SIG-M5 treated with dmso at 0.1 percent for 504 hours (cell line): ENCODE measurements at regions not wholly inside any gene's neighbourhood (a gene's known extent, or its start where the extent isn't known, plus 50 kb on each side); places are given as distances from the start of the nearest gene placed in this dataset.
"Not testable (repeated sequence)": the region's sequence is repeated elsewhere in the genome, so short reads cannot be mapped to it uniquely, and the experiment has no call there.

ENCODE experiments used
- DNase-seq: peaks from one replicate; lab custom pipeline; 2025; ENCODE audit not compliant: unreplicated experiment; lab: John Stamatoyannopoulos, UW

DNA sequence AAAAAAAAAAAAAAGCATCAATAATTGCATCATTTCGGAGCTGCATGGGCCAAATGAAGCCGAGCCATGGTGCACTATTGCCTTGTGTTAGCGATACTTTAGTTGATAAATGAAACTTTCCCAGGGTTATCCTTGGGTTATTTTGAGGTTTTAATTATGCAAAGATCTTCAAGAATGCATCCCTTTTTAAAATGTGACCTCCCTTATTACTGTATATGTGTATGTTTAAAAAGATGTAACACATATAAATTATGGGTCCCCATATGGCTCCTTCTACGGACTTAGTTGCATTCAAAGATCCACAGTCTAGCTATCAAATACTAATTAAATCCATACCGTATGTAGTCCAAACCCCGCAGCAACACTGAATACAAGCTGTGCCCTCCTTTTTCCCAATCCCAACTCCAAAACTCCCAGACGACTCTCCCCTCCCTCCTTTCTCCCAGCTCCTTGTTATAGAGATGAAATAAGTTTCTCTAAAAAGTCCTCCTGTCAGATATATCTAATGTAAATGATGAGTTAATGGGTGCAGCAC is 129.3 kb upstream of the MAP1LC3B2 start:
- DNase-seq, result no peak

DNA sequence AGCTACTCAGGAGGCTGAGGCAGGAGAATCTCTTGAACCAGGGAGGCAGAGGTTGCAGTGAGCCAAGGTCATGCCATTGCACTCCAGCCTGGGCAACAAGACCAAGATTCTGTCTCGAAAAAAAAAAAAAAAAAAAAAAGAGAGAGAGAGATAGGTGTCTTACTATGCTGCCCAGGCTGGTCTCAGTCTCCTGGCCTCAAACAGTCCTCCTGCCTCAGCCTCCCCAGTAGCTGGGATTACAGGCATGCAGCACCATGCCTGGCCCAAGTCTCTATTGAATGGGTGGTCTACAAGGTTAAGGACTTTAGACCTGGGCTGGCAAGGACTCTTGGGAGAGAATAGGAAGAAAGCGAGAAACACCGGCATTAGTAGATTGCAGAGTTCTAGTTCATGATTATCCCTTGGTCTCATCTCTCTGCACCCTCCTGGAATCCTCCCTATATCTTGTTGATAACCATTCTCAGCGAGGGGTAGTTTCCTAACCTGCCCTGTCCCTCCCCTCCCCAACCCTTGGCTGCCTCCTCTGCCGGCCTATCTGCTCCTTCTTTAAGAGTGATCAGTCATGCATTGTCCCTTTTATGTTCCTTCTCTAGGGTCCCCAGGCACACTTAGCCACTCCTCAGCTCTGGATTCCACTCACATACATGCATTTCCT is 128.1 kb upstream of the MAP1LC3B2 start:
- no peak for DNase-seq

DNA sequence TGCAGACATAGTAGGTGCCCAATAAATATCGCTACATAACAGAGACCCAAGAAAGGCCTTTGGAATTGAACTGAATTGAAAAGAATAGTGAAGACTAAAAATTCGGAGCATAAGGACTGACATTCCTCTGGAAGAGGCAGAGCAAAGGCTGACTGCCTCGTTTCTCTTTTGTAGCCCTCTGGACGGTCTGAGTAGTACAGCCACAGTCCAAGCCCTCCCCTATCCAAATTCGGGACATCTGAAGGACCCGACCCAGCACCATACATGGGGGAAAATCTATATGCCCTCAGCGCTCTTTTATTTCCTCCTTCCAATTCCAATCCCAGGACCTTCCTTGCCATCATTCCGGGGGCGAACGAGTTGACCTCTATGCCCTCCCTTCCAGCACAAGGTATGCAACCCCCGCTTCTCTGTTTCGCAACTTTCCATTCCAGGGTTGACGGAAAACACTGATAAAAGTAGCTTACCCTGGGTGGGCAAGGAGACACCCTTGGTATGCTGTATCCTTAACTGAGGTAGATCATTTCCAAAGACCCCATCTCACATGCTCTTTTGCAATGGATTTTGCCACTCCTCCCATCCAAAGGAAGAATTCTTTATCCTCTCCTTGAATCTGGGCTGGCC is 127.4 kb upstream of the MAP1LC3B2 start:
- no peak for DNase-seq

DNA sequence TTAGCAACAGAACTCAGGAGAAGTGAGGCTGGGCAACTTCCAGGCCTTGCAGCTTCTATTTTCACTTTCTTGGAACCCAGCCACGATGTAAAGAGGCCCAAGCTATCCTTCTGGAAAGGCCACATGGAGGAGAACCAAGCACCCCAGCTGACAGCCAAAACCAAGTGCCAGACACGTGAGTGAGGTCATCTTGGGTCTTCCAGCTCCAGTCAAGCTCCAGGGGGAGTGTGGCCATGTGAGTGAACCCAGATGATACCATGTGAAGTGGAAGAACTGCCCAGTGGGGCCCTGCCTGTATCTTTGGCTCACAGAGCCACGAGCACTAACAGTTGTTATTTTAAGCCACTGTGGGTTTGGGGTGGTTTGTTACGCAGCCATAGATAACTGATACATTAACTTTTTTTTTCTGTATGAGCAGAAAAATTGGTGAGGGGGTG is 126.8 kb upstream of the MAP1LC3B2 start:
- DNase-seq, result no peak

DNA sequence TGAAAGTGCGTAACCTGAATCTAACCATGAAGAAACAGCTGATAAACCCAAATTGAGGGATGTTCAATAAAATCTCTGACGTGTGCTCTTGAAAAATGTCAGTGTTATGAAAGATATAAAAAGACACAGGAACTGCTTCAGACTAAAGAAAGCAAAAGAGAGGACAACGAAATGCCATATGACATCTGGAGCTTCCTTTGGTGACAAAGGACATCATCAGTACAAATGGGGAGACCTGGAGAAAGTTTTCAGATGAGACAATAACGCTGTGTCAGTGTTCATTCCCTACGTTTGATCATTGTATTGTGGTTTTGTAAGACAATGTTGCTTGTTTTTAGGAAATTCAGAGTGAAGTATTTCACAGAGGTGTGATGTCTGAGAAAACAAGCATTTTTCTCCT is 125.9 kb upstream of the MAP1LC3B2 start:
- DNase-seq, result no peak

DNA sequence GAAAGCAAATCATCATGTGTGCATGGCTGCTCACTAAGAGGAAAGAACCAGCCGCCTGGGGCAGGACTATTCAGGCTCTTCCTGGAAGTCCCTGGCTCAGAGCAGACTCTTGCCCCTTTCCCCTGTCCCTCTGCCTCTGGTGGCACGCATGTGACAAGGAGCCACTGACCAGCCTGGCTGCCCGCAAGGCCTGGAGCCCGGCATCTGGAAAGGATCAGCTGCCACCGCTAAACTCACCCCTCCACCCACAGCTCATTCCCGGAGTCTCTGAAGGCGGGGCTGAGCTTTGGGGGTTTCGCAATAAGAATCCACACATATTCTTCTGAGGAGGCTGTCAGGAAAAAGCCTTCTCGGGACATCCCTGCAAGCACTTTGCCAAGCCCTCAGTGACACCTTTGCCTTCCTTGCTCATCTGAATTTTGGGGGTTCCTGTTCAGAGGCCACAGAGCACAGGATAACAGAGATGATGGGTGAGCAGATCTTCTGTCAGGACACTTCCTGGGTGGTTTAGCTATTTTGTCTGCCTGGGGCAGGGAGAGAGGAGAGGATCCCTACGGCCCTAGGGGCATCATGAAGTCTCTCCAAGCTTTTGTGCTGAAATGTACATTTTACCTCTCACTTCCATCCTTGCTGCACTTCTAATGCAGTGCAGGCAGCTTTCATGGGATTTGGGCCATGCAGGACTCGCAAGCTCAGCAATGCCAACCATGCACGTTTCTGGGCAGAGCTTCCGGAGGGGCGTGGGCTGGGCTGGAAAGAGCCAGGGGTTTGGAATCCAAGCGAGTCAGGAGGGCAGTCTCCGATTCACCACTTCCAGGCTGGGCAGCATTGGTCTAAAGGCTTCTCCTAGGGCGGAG is 124.8 kb upstream of the MAP1LC3B2 start:
- DNase-seq, result peak; percentile 36

DNA sequence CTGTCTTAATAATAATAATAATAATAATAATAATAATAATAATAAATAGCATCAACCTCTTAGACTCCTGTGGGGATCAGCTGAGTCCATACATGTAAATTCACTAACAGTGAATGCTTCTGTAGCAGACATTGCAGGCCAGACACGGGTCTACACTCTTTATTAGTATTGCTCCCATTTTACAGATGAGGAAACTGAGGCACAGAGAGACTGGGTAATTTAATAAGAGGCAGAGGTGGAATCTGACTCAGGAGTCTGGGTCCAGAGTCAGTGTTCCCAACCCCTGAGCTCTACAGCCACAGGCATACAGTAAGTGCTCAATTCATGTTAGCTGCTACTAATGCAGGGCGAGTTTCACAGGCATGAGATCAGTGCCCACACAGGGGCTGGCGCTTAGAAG is 123.2 kb upstream of the MAP1LC3B2 start:
- no peak for DNase-seq

DNA sequence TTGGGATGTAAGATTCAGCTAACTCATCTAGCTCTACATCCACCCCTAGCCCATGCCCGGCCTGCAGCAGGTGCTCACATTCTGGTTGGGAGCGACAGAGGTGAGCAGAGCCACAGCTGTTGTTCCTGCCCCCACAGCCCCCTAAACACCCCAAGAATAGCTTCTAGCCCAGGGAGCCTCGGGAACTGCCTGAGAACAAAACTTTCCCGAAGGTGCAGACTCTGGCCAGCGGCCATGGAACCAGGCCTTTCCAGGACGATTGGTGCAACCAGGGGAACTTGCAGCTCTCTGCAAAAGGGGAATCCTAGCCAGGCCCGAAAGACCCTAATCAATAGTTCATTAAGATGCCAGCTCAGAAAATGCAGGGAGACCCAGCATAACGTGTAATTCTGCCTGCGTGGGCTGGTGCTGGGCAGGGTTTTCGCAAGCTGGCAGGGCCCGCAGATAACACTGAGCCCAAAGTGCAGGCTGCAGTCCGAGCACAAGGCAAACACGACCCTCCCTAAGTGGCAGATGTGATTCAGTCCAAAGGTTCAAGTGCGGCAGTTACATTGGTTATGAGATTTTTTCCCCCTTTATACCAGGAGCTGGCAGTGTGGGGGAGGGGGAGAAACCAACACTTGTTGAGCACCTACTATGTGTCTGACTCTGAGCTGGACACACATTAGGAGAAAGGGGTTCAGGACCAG is 122.5 kb upstream of the MAP1LC3B2 start:
- DNase-seq, result no peak

DNA sequence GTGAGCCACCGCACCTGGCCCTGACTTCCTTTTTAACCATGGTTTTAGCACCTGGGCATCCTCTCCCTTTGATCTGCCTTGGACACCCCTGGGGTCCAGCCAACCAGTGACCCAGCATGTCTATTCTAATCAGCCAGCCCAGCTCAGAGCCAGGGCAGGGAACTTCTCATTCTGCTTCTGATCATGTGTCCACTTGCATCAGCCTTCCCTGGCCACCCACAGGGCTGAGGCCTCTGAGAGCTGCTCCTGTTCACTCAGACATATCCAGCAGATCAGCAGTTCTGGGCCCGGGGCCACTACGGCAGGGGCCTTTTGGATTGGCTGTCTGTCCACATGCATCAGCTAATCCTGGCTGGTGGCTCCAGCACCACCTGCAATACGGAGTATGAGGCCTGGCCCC is 117.9 kb upstream of the MAP1LC3B2 start:
- DNase-seq, result no peak

DNA sequence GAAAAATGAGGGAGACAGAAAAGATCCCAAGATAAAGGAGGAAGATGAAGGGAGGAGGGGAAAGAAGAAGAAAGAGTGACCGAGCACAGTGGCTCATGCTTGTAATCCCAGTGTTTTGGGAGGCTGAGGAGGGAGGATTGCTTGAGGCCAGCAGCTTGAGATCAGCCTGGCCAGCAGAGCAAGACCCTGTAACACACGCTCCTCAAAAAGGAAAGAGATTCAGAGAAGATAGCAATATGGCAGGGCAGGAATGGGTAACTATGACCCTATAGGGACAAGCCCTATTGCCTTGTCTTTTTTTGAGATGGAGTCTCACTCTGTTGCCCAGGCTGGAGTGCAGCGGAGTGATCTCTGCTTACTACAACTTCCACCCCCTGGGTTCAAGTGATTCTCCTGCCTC is 116.9 kb upstream of the MAP1LC3B2 start:
- DNase-seq, result no peak

DNA sequence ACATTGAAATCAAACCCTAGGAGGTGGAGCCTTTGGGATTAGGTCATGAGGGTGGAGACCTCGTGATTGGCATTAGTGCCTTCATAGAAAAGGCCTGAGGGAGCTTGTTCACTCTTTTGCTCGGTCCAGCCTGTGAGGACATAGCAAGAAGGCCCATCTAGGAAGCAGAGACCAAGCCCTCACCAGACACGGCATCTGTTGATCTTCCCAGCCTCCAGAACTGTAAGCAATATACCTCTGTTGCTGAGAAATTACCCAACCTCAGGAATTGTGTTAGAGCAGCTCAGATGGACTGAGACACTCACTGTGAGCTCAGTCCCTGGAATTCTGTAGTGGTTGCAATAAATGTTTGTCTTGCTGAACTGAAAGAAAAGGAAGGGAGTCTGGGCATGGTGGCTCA is 116.2 kb upstream of the MAP1LC3B2 start:
- no peak for DNase-seq

DNA sequence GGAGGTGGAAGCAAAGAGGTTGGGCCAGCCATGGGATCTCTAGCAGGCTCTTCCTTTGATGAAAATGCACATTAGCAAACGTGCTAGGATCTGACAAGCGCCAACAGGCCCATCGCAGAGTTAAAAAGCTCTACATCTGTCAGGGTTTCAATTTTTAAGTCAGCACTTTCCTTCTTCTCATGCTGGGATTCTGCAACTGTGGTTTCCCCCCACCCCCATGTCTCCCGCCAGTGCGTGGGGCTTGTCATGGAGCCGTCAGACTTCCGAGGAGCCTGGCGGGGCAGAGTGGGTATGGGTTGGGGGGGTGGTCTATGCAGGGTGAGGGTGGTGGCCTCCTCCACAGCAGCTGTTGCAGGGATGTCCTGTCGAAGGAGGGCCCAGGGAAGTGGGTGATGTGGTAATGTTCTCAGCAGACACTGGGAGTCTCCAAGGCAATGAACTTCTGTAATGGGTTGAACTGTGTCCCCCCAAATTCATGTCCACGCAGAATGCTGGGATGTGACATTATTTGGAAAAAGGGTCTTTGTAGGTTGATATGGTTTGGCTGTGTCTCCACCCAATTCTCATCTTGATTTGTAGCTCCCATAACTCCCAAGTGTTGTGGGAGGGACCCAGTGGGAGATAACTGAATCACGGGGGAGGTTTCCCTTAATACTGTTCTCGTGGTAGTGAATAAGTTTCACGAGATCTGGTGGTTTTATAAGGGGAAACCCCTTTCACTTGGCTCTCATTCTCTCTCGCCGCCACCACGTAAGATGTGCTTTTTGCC is 115.2 kb upstream of the MAP1LC3B2 start:
- DNase-seq, result peak; percentile 20

DNA sequence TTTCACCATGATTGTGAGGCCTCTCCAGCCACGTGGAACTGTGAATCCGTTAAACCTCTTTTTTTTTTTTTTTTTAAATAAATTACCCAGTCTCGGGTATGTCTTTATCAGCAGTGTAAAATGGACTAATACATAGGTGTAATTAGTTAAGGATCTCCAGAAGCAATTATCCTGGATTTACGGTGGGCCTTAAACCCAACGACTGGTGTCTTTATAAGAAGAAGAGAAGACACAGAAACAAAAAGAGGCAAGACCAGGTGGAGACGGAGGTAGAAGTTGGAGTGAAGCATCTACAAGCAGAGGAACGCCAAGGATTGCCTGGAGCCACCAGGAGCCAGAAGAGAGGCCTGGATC is 114.6 kb upstream of the MAP1LC3B2 start:
- no peak for DNase-seq

DNA sequence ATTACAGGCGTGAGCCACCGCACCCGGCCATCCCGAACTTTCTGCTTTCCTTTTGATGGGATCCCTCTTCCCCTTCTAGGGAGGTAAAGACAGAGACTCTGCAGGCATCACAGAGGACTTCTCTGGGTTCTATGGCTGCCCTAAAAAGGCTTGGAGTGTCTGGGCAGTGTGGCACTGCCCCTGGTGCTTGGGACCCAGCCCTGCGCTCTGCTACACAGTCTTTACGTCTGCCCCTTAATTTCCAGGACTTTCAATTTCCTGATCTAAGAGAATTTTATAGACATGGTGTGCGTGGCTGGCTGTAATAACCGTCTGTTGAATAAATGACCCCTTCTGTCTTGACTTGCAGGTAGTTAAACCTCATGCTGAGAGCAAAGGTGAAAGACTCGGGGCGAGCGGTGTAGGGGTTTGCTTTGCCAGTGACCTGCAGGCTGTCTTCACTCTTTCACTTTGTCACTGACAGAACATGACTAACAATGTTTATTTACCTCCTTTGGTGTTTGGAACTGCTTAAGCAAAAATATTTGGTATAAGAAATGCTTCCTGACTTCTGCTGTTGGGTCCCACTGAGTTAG is 110.9 kb upstream of the MAP1LC3B2 start:
- DNase-seq, result no peak

DNA sequence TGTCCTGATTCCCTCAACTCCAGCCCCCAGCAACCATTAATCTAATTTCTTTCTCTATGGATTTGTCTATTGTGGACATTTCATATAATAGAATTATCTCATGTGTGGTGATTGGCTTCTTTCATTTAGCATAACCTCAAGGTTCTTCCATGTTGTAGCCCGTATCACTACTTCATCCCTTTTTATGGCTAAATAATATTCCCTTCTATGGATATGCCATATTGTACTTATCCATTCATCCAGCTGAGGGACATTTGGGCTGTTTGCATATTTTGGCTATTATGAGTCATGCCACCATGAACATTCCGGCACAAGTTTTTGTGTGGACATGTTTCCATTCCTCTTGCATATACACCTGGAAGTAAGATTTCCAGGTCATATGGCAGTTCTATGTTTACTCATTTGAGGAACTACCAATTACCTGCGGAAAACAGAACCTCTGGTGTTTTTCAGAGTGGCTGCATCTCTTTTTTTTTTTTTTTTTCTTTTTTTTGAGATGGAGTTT is 108.7 kb upstream of the MAP1LC3B2 start:
- no peak for DNase-seq

DNA sequence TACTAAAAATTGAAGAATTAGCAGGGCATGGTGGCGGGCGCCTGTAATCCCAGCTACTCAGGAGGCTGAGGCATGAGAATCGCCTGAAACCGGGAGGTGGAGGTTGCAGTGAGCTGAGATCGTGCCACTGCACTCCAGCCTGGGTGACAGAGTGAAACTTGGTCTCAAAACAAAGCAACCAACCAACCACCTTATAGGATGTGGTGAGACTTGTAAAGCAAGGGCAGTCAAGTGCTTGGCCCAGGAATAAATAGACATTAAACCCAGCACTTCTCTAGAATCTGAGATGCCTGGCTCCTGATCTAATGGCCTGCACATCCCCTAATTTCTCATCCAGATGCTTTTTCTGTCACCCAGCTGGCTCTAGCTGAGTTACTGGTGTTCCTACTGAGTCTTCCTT is 106.2 kb upstream of the MAP1LC3B2 start:
- DNase-seq, result not testable (repeated sequence)

DNA sequence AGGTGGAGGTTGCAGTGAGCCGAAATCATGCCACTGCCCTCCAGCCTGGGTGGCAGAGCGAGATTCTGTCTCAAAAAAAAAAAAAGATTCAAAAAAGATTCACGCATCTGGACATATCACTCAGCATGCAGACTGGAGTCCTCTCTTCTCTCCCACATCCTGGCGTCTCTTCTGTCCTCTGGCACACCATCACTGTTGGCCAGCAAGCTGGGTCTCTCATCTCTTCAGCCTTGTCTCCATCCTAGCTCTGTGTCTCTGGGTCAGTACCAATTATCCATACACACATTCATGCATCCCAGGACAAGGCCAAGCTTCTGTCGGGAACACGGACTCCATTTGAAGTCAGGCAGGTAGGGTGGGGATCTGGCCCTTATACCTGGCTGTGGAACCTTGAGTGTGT is 105.5 kb upstream of the MAP1LC3B2 start:
- no peak for DNase-seq

DNA sequence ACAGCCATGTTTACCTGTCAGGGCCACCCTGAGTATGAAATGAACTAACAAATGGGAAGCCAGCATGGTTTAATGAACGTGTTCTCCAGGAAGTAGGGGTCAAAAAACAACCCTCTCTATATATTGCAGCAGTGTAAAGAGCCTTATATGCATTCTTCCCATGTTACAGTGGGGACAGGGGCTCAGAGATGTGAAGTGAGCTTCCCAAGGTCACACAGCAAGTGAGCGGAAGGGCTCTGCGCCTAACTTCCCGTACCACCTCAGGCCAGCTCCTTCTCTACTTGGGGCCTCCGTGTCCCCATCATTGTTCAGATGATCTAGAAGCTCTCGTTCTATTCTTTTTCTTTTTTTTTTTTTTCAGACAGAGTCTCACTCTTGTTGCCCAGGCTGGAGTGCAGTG is 105.1 kb upstream of the MAP1LC3B2 start:
- DNase-seq, result no peak

DNA sequence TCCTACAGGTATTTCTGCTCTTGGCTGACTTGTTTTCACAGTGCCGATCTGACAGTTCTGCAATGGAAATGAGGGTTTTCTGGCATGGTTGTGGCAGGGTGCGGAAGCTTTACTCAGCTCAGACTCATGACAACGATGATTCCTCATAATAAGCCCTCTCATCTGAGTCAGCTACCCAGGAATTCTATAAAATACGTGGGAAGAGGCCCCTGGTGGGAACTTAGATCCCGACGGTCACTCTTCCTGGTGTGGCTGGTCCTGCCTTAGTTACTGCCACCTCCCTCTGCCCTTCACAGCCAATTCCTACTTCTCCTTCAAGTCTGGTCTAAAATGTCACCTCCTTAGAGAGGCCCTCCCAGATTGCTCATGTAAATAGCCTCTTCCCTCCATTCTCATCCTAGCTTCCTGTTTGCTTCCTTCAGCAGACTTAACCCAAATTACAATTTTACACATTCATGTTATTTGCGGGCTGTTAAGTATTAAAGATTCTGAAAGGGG is 104.2 kb upstream of the MAP1LC3B2 start:
- no peak for DNase-seq
